GM19025 (cell line): ENCODE measurements at regions not wholly inside any gene's neighbourhood (a gene's known extent, or its start where the extent isn't known, plus 50 kb on each side); places are given as distances from the start of the nearest gene placed in this dataset.
"Not testable (repeated sequence)": the region's sequence is repeated elsewhere in the genome, so short reads cannot be mapped to it uniquely, and the experiment has no call there.

ENCODE experiments used
- ATAC-seq: cut with Tn5 transposase; IDR thresholded peaks from one replicate; pipeline ENCODE4 v1.9.1; 2021; ENCODE audit warnings: mild to moderate bottlenecking, low read depth, moderate library complexity; ENCODE audit not compliant: unreplicated experiment

DNA sequence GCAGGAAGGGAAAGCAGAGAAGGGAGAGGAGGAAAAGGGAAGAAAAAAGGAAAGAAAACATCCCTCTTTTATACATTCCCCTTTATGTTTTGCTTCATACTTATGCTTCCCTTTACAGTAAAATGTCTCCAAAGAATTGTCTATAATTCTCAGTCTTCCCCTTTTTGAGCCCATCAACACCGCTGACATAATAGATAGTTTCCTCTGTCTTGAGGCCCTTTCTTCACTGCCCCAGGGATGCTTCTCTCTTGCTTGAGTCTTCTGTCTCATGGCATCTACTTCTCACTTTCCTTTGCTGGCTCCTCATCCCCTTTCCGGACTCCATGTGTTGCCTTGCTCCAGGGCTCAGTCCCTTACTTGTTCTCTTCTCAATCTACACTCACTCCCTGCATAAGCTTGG, 99.7 kb upstream of the DAZL start:
- no peak for ATAC-seq

DNA sequence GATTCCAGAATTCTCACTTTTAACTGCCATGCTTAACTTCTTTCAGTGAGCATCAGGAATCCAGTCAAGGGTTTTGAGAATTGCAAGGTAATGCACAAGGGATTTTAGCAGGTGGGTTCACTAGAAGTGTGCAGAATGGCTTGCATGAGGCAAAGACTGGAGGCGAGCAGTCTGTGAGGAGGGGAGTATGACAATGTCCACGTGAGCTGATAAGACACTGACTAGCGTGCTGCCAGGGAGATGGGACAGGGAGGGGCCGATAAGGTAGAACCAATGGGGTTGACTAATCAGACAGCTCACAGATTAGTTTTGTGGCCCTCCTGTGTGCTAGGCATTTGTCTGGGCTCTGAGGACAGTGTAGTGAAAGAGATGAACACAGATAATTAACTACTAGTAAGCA, 102.0 kb upstream of the DAZL start:
- ATAC-seq, result no peak

DNA sequence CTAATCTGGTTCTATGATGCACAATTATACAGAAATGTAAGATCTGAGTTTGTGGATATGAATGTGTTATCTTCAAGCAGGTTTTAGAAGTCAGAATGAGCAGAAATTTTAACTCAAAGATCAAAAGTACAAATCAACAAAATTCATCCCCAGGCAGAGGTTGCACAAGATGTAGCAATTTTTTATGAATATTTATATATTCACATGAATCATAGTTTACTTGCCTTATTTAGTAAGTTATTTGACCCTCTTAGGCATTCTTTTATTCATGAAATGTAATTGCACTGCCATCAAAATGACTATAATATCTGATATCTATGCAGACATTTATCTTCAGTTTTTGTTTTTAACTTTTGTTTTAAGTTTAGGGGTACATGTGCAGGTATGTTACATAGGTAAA, 103.1 kb upstream of the DAZL start:
- ATAC-seq, result no peak

DNA sequence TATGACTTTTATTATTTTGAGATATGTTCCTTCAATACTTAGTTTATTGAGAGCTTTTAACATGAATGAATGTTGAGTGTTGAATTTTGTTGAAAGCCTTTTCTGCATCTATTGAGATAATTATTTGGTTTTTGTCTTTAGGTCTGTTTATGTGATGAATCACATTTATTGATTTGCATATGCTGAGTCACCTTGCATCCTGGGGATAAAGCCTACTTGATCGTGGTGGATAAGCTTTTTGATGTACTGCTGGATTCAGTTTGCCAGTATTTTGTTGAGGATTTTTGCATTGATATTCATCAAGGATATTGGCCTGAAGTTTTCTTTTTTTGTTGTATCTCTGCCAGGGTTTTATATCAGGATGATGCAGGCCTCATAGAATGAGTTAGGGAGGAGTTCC, 106.5 kb upstream of the DAZL start:
- not testable (repeated sequence) for ATAC-seq

DNA sequence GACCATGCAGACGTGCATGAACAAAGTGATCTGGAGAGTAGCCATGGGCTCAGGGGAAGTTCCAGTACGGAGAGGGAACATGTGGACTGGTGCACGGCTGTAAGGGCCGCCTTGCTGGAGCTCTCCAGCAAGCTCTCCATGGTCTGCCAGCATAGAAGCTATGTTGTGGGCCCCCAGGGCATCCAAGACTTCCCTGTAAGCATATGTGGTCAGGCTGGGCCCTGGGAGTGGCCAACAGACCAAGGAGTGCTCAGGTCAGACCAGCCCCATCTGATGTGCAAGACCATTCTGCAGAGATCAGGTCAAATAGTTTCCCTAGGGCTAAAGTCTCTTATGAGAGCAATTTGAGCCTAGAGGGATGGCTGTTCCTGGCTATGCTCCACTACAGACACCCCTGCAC, 110.1 kb upstream of the DAZL start:
- ATAC-seq, result no peak

DNA sequence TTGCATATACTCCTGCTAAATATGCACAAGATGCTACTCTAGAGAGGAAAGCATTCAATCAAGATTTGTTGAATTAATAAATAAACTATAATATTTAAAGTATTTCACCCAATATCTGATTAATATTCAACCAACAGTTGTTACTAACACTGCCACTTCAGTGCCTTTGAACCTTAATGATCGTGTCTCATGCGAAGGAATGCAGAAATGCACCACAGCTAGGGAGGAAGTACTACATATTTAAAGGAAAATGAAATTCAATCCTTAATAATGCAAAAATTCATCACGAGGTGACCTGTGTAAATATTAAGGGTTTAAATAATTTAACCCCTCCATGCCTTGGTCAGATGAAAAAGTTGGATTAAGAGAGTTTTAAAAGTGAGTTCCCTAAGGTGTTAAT, 114.2 kb upstream of the DAZL start:
- no peak for ATAC-seq

DNA sequence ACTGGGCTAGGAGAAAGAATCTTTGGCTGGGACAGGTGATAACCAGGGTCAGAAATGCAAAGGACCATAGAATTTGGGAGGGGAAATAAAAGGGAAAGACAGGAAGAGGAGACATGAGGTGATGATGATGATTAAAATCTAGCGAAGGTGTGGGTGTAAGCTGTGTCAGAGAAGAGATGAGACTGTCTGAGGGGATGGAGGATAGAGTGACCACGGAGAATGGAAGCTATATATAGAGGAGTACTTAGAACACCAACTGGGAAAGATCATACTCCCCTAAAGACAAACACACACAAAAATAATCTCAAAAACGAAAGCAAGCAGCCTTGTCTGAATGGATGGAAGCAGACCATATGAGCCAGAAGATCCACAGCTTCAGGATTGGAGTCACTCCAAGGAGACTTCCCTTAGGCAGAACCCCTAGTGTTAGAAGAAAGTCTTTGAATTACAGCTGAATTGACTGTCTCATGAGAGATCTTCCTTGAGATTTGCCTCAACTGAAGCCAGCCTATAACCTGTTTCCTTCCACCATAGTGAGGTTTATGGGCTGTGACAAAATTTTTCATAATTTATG, 115.2 kb upstream of the DAZL start:
- no peak for ATAC-seq

DNA sequence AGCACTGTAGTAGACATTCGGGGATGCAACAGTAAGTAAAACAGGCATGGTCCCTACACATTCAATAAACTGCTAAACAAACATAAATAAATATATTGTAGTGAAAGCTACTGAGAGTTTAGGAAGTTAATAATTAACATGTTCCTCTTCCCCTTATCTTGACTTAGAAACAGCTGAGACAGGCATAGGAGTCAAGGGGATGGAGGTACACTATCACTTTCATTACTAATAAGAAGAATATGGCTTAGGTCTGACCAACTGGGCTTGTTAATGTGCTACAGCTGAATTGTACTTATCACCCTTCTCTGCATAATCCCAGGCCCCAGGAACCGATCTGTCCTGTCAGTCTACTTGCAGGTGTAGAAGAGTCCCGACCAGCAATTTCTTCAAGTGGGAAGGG, 116.3 kb upstream of the DAZL start:
- peak; percentile 51 for ATAC-seq

DNA sequence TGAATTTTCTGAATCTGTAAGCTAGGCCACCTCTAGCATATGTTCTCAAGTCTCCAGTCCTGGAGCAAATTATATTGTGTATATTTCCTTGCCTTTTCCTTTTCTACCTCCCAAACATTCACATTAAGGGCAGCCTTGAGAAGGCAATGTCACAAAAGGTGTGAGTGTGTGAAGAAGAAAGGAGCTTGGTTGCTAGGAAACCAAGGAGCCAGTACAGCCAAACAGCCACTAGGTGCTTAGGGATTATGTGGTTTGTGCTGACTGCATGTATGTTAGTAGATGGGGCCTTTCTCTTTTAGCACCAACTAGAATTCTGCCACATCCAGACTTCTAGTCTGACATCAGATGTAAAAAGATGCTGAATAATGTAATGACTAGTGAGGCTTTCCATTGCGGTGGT, 118.8 kb upstream of the DAZL start:
- no peak for ATAC-seq

DNA sequence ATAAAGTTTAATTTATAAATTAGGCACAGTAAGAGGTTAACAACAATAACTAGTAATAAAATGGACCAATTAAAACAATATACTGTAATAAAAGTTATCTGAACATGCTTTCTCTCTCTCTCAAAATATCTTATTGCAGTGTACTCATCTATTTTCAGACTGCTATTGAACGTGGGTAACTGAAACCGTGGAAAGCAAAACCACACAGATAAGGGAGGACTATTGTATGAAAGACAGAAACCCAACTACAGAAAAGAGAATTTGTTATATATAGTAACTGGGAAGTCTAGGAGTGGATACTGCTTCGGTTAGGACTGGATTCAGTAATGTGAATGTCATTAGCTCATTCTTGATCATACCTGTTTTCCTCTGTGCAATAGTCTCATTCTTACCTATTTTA, 119.3 kb upstream of the DAZL start:
- no peak for ATAC-seq

DNA sequence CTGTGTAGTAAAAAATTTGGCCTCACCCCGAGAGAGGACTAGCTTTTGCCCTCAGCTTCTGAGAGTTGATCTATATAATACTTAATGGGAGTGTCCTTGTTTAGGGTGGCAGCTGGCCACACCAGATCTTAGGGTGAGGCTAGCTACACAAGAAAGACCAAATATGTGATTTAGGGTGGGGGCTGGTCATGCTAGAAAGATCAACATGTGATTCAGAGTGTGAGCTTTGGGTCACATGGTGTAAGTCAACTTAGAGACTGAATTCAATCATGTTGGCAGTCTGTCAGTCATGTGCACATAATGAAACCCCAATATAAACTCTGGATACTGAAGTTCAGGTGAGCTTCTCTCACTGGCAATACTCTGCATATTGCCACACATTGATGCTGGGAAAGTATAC, 120.7 kb upstream of the DAZL start:
- ATAC-seq, result no peak

DNA sequence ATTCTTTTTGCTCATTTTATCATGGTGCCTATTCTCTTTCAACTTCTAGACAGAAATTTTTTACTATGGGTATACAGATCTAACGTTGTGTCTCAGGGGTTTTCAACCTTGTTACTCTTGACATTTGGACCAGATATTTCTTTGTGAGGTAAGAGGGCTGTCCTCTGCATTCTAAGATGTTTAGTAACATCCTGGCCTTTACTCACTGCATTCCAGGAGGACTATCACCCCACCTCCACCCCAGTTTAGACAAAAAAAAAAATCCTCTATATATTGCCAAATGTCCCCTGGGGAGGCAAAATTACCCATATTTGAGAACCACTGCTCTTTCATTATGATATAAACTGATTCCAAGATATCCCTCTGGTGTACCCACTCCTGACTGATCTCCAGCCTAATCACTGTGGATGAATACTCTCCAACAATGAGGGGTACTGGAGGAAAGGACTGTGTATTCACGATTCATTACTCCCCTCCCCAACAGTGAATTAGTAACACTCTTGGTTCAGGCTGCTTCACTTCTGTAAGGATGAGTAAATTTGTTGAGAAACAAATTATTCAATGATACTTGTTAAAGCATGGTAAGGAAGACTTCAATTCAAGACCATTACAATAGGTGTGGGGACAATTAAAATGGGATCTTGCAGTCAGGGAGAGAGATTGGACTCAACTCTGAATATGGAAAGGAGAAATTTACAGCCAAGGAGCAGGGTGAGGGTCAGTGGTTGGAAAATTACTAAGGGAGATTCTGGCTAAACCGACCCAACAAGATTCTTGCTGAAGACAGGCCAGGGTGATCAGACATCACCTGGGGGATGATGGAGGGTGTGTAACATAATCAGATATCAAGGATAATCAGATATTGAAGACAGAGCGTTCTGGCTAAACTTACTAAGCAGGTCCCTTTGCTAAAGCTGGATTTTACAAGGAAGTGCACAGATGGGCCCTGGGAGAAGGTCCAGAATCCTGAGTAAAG, 123.8 kb upstream of the DAZL start:
- no peak for ATAC-seq

DNA sequence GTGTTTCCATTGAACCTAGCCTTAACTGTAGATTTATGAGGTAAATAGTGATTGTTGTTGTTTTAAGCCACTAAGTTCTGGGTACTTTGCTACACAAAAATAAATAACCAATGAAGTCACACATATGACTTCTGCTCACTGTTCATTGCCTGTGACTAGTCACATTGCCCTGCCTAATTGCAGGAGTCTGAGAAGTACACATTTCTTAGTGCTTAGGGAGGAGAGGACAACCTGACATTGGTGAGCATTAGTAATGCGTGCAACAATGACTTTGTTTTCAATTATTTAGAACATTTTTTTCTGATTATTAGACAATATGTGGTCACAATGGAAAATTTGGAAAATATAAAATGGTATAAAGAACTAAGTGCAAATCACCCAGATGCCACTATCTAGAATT, 133.2 kb upstream of the DAZL start:
- ATAC-seq, result no peak

DNA sequence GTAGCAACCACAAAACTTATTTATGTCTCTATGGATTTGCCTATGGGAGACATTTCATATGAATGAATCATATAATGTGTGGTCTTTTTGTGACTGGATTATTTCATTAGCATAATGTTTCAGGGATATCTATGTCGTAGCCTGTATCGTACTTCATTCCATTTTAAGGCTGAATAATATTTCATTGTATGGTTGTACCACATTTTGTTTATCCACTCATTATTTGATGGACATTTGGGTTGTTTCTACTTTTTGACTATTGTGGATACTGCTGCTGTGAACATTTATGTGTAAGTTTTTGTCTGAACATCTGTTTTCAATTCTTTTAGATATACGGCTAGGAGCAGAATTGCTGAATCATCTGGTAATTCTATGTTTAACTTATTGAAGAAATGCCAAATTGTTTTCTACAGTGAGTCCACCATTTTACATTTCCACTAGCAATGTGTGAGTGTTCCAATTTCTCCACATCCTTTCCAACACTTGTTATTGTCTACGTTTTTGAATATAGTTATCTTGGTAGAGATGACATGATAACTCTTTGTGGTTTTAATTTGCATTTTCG, 134.4 kb upstream of the DAZL start:
- no peak for ATAC-seq

DNA sequence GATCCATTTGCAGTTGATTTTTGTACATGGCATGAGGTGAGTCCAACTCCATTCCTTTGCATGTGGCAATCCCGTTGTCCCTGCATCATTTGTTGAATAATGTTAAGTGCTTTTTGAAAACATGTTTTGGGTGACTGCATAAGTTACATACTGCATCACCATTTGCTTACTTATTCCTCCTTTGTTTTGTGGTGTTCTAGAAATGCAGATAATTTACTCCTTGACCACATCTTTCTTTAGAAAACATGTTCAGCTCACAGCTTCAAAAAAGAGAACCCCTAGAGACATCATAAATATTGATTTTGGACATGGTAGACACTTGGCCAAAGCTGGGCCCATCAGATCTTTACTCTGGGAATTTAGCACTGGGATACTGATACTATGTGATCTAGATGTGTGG, 135.3 kb upstream of the DAZL start:
- ATAC-seq, result no peak

DNA sequence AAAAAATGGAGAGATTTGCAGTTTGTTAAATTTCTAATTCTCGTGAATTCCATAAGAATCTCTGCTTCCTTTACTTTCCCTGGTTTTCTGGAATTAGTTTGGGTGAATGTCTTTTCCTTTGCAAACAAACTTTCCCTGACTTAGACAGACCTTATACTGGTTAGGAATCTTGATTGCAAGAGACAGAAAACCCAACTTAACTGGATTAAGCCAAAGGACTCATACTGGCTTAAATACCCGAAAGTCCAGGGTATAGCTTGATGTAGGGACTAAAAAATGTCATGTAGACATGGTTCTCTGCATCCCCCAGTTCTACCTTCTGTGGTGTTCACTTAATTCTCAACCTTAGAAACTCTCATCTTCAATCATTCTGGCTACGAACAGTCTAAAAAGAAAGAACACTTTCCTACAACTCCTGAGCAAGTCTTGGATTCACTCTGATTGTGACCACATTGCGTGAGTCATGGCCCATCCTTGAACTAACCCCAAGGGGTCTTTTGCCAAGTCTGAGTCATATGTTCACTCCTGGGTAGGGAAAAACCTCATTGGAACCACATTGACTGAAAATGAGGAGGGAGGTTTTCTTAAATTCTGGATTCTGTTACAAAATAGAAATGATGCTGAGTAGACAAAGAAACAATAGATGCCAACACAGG, 136.0 kb upstream of the DAZL start:
- peak; percentile 41 for ATAC-seq

DNA sequence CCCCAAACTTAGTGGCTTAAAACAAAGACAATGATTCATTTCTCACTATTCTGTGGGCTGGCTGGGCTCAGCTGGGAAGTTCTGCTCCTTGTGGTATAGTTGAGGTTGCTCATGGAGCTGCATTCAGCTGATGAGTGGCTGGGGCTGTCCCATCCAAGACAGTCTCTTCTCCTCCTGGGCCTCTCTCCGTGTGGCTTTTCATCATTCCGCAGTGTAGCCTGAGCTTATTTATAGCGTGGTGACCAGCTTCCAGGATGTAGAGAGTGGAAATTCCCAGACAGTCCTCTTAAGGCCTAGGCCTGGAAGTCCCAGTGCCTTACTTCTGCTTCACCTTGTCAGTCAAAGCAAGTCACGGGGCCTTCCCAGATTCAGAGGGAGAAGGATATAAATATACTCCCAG, 136.7 kb upstream of the DAZL start:
- peak; percentile 73 for ATAC-seq

DNA sequence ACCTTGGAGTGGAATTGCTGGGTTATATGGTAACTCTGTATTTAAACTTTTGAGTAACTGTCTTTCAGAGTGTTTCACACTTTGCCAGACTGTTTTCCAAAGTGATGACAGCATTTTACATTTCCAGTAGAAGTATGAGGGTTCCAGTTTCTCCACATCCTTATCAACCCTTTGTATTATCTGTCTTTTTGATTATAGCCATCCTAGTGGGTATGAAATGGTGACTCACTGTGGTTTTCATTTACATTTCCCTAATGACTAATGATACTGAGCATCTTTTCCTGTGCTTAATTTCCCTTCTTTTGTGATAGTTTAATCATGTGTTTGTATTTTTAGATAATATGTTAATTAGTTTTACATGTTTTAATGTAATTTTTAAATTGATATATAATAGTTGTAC, 138.1 kb upstream of the DAZL start:
- no peak for ATAC-seq

DNA sequence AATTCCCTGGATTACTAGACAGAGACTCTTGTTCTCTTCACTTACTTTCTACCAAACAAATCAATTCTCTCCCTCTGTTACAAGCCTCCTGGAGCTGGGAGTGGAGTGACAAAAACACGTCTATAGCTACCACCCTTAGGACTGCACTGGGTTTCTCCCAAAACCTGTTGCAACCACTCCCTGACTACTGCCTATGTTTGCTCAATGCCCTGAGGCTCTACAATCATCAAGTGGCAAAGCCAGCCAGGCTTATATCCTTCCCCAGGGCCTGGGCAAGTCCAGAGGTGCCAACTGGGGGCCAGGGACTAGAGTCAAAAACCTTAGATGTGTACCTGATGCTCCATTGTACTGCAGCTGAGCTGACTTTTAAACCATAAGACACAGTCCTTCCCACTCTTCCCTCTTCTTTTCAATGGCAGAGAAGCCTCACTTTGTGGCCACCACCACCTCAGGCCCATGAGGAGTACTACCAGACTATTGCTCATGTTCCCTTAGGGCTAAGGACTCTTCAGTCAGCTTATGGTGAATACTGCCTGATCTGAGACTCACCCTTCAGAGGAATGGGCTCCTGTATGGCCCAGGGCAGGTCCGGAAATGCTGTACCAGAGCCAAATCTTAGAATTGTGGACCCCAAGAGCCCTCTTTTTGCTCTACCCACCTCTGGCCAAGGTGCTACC, 125.4 kb upstream of the PLCL2 start:
- ATAC-seq, result no peak

DNA sequence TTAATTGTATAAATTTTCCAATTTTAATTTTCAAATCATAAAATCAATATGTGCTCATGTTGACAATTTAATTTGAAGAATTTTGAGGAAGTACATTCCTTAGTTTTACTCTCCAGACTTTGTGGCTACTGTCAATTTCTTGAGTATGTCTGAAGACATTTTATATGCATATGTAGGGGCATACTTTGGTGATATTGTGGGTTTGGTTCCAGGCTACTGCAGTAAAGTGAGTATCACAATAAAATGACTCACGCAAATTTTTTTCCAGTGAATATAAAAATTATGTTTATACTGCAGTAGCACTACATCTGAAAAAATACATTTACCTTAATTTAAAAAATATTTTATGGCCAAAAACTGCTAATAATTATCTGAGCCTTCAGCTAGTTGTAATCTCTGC, 123.2 kb upstream of the PLCL2 start:
- no peak for ATAC-seq

DNA sequence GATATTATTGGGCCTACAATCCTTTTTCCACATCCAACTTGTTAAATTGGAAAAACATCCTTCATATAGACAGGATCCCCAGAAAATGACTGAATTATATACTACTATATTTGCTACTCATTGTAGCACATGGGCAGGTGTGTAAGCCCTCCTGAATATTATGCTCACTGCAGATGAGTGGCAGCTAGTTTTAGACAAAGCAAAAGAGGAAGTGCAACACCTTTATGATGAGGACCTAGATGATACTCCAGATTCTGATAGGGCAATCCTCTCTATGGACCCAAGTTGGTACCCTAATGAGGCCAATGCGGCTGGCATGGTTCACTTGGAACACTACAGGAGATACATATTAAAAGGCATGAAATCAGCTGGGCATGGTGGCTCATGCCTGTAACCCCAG, 119.1 kb upstream of the PLCL2 start:
- ATAC-seq, result no peak
